GM20431 (cell line): ENCODE measurements at regions not wholly inside any gene's neighbourhood (a gene's known extent, or its start where the extent isn't known, plus 50 kb on each side); places are given as distances from the start of the nearest gene placed in this dataset.

Experiments
- in situ Hi-C: fragments of 300-500 bp; cut with MseI, MboI; formaldehyde crosslinking; loops from one replicate; pipeline ENCODE4 v1.15.0; 2020; ENCODE audit warnings: low sequenced_read_pairs; ENCODE audit not compliant: unreplicated experiment

DNA sequence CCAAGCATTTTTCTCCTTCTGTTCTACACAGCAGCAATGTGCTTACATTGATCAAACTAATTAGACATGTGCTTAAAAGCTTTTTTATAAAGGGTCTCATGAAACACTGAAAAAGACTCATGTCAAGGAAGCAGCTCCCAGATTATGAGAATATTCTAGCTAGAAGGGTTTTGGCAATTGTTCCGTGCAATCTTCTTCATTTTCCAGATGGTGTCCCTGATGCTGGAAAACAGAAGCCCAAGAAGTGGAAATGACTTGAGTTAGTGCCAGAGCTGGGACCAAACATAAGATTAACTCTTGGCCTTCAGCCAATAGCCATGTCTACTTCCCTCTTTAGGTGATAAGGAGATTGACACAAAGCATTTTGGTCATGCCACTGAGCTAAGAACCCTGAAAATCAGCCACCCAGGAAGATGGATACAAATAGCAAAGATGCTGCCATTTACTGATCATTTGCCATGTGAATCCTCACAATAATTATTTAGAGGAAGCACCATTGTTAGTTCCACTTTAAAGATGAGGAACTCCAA, 110.8 kb downstream of the MATN1 start:
- in situ Hi-C loops, result no loop called here

DNA sequence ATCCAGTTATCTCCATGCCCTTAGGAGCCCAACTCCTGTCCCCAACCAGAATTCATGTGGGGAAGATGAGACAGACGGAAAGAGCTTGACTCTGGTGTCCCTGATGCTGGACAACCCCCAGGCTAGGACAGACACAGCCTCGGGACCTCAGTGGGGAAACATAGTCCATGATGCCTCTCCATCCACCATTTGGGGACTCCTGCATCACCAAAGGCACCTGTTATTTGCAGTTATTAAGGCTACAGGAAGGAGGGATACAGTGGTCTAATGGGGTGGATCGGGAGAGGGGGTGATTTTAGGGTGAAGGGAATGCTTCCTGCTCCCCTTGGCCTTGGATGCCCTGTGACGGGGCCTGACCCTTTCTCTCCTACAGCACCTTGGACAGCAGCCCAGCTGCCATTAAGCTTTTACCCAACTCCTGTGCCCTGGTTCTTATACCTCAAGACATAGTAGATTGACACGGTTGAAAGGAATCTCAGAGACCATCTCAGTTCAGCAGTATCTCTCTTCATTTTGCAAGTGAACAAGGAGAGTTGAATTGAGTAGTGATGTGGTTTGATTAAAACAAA, 111.6 kb downstream of the MATN1 start:
- in situ Hi-C loops, result no loop called here

DNA sequence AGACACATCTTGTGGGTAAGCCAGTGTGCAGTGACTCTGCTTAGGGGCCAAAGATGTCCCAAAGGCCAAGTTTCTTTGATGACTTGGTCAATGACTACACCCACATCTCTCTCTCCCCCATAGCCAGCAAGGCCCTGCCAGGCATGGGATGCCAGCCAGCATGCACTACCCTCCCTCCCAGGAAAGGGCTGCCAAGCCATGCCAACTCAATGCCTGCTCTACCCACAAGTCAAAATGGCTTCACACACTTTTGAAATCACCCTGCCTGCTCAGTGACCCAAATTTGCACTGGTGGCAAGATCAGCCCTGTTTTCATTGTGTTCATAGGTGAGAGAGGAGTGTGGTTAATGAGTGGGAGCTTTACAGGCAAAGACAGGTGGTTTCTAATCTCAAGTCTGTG, 112.5 kb downstream of the MATN1 start:
- in situ Hi-C loops, result no loop called here

DNA sequence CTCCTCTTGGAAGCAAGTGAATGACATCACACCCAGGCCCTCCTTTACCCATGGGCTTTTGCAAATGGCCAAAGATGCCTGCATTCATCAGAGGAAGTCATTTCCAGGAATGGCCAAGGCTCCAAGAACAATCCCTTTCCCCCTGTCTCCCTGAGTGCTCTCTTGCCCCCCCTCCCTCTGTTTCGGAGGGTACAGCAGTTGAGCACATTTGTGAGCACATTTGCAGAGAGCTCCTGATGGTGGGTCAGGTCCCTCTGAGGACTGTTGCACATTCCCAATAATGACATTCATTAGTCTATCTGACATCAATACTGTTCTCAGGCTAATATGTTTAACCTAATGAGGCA, 113.4 kb downstream of the MATN1 start:
- in situ Hi-C loops, result no loop called here

DNA sequence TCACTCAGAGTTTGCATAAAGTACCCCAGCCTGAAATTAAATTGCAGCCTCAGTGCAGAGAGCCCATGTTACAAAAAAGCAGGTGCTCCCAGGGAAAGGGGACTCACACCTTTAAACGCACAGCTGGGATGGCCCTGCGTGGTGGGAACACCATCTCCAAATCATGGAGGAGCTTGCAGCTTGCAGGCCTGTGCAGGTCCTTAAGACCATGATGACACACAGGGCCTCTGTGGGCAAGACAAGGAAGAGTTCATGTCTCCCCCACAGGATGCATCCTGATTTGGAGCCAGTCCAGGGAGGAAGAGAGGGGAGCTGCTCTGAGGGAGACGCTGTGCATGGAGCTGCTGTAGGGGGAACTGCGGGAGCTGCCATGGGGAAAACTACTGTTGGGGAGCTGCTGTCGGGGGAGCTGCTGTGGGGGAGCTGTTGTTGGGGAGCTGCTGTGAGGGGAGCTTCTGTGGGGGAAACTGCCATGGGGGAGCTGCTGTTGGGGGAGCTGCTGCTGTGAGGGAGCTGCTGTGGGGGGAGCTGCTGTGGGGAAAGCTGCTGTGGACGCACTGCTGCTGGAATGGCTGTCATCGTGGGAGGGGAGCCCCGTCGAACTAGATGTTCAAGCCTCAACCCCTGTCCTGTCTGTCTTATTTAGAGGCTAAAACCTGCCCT, 113.9 kb downstream of the MATN1 start:
- in situ Hi-C loops, result no loop called here

DNA sequence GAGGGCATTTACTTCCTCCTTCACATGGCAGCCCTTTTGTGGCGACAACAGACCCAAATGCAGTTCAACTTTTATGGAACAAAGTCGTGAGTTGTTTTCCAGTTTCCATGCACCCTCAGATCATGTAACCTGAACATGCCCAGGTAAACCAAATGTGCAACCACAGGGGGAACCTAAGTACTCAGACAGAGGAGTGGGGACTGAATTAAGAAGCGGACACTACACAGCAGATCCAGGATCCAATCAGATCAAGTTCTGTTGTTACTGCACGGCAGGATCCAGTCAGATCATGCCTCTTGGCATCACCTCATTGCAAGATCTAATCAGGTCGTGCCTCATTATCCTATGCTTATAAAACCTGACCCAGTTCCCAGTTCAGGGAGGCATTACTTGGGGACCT, 115.7 kb downstream of the MATN1 start:
- in situ Hi-C loops, result no loop called here

DNA sequence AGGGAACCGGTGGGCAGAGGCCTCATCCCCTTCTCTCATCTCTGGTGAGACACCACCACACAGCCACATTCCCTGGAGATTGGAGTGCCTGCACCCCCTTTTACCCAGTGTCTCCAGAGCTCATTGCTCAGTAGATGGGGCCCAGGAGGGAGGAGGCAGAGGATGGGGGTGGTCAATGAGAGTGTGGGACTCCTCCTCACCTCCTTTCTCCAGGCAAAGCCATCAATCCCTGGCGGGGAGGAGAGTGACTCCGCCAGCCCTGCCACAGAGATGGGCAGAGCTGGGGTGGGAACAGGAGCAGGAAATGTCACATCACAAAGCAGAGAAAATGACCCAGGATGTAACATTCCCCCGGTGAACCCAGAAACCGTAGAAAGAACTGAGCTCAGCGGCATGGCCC, 117.2 kb downstream of the MATN1 start:
- in situ Hi-C loops, result no loop called here

DNA sequence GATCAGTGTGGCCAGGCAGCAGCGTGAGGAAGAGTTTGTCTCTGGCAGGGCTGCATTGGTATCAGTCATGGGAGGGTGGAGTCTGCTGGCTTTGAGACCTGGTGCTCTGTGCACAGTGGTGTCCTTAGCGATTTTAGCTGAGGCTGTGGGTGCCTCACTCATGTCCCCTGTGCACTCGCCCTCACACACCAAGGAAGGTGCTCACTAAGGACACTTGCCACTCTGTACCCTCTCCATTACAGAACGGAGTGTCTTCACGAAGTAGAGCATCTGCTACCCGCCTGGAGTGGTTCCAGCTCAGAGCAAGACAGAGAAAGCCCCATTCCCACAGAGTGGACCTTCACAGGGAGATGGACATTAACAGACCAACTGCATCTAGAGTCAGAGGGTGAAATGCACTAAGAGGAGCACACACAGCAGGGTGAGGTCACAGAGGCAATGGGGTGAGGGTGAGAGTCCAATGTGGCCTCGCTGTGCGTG, 117.9 kb downstream of the MATN1 start:
- in situ Hi-C loops, result no loop called here

DNA sequence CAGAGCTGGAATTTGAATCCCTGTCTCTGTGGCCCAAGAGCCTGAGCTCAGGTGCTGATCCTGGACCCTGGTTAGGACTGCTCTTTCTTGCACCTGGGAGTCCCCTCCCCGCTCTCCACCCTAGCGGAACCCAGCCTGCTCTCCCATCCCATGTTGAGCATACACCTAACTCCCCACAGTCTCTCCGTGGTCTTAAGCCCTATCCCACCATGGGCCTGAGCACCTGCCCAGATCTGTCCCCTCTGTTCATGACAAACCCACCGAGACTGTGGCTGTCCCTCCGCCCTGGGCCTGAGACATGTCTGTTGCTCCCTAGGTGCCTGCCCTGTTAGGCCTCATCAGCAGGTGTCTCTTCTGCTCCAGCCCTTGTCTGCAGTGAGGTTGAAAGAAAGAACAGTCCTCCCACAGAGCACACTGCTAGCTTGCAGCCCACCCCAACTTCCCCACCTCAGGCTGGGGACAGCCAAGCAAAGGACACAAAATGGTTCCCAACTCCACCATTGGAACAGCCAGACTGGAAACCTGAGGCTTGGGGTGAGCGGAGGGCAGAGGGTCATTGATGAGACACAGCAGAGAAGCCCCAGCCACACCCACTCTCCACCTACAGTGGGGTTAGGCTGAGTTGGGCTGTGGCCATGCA, 118.5 kb downstream of the MATN1 start:
- in situ Hi-C loops, result no loop called here

DNA sequence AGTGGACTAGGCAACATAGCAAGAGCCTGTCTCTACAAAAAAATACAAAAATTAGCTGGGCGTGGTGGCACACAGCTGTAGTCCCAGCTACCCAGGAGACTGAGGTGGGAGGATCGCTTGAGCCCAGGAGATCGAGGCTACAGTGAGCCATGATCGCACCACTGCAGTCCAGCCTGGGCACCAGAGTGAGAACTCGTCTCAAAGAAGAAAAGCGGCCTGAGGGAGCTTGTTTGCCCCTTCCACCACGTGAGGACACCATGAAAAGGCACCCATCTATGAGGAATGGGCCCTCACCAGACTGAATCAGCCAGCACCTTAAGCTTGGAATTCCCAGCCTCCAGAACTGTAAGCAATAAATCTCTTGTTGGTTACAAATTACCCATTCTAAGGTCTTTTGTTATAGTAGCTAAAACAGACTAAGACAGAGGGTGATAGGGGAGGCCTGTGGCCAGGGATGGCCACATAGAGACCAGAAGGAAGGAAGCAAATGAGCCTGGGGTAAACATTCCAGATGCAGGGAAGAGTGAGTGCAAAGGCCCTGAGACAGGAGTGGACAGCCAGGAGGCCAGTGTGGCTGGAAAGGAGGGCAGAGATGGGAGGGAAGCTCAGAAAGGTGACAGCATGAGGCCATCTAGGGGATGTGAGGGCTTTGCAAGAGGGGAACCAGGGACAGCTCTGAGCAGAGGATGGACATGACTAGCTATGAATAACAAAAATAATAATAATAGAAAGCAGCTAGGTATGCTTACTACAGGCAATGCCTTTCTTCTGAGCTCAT, 120.1 kb downstream of the MATN1 start:
- in situ Hi-C loops, result no loop called here

DNA sequence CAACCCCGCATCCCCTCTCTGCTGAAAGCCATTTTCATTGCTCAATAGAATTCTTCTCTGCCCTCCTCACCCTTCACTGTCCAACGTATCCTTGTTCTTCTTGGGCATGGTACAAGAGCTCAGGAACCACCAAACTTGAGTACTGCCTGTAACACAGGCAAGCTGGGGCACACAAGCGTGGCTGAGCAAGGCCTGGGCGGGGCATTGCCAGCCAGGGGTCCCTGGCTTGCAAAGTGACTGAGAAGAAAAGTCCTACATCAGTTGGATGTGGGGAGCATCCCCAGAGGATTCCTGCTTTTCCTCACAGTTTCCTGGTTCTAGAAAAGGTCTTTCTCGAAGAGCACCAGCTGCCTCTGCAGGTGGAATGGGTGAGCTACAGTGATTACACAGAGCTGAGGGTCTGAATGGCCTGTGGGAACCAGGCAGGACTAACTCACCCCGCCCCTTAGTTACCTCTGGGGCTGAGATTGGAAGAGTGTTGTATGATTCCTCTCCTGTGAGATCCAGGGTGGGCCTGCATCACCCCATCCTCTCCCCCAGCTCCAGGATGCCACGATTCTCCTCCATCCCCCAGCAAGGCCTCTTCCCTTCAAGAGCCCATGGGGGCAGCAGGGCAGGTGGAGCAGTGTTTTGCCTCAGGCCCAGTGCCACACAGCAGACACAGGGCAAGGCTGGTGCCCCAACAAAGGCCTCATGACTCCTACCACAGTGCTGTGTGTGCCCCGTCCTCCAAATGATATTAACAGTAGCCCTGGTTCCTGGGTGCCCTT, 121.9 kb downstream of the MATN1 start:
- in situ Hi-C loops, result no loop called here

DNA sequence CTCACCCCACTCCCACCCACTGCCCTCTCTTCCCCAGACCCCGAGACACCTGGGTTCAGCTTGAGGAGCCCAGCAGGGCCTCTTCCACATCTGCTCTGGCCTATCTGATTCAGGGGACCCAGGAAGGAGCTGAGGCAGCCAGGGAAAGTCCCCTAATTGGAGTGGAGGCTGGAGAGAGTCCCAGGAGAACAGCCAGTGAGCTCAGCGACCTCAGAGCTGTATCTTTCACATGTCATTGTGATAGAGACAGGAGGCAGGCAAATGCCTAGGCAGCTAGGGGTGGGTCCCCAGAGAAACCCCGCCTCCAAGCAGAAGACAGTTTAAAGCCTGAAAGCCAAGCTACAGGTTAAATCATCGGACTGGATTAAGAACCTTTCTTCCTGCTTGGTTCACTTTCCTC, 122.7 kb downstream of the MATN1 start:
- in situ Hi-C loops, result no loop called here

DNA sequence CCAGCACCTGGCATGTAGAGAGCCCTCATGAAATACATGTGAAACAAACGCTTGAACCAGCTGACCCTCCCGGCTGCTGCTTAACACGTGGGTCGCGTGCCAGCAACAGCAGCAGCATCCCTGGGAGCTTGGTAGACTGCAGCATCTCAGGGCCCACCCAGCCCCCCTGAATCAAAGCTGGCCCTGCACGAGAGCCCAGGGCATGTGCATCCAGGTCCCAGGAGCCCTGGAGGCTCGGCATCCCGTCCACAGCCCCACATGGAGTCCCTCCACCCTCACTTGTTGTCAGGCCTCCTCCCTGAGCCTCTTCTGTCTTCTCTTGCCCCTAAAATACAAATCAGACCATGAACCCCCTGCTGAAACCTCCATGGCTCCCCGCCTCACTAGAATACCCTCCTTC, 123.1 kb downstream of the MATN1 start:
- in situ Hi-C loops, result no loop called here

DNA sequence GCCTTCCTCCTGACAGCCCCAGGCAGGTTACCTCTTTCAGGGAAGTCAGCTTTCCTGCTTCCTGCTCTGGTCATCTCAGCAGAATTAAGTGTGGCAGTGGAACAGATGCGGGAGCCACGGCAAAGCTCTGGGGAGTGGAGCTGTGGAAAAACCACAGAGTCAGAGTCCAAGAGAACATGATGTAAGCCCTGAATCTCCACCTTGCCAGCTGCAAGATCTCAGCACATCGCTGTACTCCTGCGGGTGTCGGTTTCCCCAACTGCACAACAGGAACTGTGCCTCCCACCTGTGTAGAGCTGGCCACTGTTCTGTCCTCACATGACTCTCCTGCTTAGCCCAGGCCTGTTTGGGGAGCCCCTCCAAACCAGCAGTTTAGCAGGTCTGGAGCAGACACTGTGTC, 123.7 kb downstream of the MATN1 start:
- in situ Hi-C loops, result no loop called here

DNA sequence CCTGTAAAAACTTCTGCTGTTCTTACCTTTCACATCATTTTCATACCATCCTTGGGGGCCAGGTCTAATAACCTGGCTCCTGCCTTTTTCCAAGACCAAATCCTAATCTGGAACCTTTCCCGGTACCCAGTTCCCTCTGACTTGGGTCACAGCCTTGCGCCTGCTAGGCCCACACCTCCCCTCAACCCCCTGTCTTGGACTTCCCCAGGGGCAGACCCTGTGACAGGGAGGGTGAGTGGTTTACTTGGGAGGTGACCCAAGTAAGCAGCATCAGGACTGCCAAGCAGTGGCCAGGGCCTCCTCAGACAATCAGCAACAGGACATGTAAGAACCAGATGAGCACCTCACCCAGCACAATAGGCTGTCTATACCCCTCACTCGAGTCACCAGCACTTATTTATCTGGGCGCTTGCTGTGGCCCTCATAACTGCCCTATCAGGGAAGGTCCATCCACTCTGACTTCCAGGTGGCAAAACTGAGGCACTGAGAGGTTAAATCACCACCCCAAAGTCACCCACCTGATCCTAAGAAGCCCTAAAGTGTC, 124.7 kb downstream of the MATN1 start:
- in situ Hi-C loops, result no loop called here

DNA sequence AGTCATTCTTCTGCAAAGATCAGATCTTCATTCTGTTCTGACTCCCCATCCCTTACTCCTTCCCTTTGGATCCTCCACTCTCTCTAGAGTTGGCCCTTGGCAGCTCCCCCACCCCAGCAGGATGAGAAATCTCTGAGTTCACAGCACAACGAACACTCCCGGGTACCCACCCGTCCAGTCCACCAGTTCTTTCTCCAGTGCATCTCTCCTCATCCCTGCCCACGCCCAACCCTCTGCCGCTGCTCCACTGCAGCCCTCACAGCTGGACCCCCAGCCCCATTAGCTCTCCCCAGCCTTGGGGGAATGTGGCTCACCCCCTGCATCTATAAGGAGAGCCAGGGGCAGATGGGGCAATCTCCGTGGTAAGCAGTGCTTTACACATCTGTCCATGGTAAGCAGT, 125.7 kb downstream of the MATN1 start:
- in situ Hi-C loops, result no loop called here

DNA sequence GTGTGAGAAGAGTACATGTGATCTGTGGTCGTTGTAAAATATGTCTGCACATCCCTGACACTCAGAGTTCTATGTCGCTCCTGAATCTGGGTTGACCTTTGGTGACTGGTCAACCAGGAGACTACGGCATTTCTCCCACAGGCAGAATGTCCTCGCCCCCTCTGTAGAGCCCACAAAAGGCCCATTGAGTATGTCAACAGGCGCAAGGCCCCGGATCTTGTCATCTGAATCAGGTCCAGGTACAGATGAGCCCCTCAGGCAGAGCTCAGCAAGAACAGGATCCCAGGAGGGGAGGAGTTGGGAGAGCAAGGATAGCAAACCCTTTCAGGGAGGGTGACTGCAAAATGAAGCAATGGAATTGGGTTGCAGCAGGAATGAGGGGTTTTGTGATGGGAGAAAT, 126.5 kb downstream of the MATN1 start:
- in situ Hi-C loops, result no loop called here

DNA sequence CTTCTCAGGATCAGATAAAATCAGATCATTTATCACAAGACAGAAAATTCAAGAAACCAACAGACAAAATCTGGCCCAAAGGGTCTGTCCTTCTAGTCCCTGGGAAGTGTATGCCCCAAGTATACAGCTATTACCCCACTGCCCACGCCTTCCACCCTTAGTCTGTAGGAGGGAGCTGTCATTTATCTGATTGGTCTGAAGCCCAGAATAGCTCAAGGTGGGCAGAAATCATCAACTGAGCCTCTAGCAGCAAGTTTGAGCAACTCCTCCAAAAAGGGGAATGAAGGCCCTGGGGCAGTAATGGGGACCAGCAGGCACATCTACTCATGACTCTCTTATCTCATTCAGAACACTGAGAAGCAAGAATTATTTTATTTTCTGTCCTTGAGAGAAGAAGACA, 126.9 kb downstream of the MATN1 start:
- in situ Hi-C loops, result no loop called here

DNA sequence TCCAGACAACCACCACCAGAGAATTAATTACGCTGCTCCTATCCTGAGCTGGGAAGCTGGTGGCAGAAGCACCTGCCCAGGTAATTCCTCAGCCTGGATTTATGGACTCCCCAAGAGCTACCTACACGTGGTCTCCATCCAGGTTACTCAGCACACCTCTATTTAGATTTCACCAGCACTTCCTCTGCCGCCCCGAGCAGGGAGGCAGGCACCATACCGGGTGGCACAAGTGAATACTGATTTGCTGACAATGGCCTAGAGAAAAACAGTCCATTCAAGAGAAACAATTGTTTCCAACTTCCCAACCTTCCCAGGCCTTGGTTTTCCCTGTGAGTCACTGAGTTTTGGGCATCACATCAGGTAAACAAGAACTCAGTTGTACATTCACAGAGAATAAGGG, 134.3 kb downstream of the MATN1 start:
- in situ Hi-C loops, result no loop called here
